ENCODE measurements at regions not wholly inside any gene's neighbourhood (a gene's known extent, or its start where the extent isn't known, plus 50 kb on each side); places are given as distances from the start of the nearest gene placed in this dataset.
"Not testable (repeated sequence)": the region's sequence is repeated elsewhere in the genome, so short reads cannot be mapped to it uniquely, and the experiment has no call there.

DNA sequence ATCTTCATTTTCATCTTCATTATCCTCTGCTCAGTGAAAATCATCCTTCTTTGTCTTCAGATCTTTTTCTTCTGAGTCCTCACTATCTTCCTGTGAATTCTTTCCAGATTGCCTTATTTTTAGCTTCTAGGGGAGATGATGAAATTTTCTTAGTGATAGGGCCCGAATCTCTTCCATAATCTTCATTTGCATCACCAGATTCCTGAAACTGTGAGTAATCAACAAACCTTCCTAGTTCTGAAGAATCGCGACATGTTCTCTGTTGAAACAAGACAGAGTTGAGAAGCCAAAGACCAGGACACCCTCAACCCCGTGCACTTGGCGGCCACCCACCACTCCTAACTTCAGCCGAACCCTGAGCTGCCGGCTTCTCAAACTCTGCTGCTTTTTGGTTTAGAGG is 92.8 kb upstream of the CDC42BPA start:
- DNase-seq = no peak

DNA sequence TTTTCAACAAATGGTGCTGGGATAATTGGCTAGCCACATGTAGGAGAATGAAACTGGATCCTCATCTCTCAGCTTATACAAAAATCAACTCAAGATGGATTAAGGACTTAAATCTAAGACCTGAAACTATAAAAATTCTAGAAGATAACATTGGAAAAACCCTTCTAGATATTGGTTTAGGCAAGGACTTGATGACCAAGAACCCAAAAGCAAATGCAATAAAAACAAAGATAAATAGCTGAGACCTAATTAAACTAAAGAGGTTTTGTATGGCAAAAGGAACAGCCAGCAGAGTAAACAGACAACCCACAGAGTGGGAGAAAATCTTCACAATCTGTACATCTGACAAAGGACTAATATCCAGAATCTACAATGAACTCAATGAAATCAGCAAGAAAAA is 88.0 kb upstream of the CDC42BPA start:
- not testable (repeated sequence) for DNase-seq

DNA sequence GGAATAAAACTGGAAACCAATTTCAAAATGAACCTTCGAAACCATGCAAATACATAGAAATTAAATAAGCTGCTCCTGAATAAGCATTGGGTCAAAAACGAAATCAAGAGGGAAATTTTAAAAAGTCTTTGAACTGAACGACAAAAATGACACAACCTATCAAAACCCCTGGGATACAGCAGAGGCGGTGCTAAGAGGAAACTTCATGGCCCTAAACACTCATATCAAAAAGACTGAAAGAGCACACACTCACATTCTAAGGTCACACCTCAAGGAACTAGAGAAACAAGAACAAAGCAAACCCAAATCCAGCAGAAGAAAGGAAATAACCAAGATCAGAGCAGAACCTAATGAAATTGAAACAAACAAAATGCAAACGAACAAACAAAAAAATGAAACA is 85.2 kb upstream of the CDC42BPA start:
- DNase-seq = no peak

DNA sequence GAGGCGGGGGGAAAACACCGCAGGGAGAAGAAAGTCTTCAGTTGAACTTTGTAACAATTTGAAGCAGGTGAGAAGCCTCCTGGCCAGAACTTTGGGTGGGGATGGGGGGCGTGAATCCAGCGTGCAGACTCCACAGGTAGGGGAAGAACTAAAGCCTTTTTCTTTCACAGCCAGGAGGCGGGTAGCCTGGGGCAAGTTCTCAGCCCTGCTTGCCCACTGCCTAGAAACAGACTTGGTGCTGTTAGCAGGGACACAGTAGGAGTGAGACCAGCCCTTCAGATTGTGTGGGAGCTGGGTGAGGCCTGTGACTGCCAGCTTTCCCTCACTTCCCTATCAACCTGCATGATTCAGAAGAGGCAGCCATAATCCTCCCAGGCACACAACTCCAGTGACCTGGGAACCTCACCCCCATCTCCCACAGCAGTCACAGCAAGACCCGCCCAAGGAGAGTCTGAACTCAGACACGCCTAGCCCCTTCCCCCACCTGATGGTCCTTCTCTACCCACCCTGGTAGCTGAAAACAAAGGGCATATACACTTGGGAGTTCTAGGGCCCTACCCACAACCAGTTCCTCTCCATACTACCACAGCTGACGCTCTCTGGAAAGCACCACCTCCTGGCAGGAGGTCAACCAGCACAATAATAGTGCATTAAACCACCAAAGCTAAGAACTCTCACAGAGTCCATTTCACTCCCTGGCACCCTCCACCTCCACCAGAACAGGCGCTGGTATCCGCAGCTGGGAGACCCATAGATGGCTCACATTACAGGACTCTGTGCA is 83.5 kb upstream of the CDC42BPA start:
- DNase-seq = no peak

DNA sequence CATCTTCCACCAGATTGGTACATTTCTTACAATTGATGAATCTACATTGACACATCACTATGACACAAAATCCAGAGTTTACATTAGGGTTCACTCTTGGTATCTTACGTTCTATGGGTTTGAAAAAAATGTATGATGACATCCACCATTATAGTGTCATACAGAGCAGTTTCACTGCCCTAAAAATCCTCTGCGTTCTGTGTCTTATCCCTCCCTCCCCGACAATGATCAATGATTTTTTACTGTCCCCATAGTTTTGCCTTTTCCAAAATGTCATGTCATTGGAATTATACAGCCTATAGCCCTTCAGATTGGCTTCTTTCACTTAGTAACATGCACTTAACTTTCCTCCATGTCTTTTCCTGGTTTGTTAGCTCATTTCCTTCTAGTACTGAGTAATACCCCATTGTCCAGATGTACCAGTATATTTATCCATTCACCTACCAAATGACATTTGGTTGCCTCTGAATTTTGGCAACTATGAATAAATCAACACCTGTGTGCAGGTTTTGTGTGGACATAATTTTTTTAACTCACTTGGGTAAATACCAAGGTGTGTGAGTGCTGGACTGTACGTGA is 80.9 kb upstream of the CDC42BPA start:
- no peak for DNase-seq

DNA sequence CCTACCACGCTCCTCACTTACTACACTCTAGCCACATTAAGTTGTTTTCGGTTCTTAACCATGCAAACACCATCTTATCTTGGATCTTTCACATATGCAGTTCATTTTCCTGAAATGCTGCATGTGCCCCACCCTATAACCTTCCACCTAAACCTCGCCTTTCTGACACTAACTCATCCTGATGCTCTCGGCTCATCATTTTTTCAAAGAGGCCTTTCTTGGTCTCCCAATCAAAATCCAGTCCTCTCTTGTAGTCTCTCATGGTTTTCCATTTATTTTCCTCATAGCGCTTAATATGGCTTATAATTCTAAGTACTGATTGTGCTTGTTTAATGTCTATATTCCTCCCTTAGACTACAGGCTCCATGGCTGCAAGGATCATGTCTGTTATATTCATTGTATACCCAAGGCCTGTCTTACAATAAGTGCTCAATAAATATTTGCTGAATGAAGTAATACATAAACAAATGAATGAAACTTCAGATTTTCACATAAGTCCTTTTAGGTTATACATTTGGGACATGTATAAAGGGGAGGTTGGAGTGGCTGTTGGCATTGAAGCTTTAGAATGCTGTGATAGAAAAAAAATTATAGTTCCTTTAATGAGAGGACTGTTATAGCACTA is 79.2 kb upstream of the CDC42BPA start:
- no peak for DNase-seq

DNA sequence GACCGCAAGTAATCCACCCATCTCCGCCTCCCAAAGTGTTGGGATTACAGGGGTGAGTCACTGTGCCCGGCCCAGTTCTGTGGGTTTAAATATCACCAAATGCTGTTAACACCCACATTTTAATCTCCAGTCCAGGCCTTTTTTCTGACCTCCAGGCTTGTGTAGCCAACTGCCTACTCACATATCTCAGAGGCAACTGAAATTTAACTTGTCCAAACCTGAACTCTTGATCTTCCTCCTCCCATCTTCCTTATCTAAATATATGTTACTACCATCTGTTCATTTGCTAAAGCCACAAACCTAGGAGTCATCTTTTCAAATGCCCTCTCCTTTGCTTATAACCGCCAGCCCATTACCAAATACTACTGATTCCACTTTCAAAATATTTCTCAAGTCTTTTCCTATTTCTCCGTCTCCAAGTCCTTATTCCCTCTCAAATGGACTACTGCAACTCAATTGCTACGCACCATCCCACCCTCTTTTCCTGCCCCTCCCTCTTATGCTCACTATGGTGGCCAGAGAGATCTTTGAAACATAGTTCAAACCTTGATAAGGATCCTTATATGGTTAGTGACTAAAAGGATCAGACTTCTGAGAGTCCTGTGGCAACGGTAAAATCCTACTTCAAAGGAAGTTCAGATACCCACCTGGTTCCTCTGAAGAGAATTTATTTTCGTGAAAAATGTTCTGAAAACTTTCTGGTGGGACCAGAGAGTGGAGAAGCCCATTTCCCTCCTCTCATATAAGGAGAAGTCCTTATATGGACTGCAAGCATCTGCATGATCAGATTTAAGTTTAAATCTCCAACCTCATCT is 78.5 kb upstream of the CDC42BPA start:
- no peak for DNase-seq

DNA sequence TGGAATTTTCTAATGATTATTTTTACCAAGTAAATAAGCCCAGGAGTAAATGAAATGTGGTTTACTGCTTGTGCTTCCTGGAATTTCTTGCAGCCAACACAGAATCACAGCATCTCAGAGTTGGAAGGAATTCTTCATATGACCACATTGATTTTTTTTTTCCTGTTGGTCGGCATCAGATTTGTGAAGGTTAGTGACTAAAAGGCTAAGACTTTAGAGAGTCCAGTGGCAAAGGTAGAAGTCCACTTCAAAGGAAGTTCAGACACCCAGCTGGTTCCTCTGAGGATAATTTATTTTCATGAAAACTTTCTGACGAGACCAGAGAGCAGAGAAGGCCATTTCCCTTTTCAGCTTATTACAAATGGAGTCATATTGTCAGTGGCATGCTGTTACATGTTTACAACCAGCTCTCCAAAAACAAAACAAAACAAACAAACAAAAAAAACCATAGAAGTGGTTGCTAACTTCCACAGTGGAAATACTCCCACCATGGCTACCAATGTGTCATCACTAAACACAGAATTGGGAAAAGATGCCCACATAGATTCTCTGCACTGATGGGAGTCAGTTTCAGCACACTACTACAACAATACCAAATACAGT is 77.2 kb upstream of the CDC42BPA start:
- no peak for DNase-seq

DNA sequence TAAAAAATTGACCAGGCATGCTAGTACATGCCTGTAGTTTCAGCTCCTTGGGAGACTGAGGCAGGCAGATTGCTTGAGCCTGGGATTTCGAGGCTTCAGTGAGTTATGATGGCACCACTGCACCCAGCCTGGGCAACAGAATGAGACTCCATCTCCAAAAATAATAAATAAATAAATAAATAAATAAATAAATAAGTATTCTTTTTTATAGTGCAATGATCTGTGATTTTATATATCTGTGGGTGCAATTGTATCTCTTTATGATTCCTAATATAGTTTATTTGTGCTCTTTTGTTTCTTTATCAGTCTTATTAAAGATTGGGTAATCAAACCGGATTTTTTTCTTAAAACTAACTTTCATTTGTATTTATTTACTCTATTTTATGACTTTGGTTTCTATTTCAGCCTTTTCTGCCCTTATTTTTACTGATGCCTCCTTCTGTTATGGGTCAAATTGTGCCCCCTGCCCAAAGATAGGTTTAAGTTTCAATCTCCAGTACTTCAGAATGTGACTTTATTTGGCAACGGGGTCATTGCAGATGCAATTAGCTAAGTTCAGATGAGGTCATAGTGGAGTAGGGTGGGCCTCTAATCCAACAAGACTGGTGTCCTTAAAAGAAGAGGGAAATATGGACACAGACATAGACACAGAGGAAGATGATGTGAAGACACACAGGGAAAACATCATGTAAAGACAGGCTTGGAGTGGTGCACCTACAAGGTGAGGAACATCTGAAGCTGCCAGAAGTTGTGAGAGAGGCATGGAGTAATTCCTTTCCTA is 74.9 kb upstream of the CDC42BPA start:
- DNase-seq = no peak

DNA sequence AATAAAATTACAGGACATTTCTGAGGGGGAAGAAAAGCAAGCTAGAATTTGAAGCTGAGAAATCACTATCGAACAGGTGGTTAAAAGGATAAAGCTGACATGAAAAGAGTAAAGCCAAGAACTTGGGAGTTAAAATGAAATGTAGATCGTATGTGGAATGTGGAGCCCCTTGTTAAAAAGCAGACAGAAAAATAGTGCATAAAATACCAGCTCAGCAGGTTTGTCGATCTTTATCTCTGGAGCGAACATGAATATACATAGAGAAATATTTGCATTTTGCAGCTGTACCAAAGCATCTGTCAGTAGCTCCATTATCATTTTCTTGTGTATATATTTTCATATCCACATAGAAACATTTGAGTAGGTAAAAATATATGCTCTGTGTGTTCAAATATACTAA is 73.6 kb upstream of the CDC42BPA start:
- DNase-seq = no peak

DNA sequence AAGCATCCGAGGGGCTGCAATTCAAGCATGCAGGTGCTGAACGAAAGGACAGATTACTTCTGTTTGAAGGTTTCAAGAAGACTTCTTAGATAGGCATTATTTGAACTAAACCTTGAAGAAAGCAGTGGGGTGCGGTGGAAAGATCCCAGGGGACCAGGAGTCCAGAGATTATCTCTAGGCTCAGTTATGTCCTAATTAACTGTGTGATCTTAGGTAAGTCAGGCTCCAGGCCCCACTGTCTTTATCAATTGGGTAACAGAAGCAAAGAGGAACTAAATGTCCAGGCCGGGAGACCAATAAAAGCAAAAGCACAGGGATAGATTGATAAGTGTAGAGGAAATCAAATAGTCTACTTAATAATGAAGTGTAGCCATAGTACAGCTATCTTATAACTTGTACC is 72.9 kb upstream of the CDC42BPA start:
- DNase-seq = no peak

DNA sequence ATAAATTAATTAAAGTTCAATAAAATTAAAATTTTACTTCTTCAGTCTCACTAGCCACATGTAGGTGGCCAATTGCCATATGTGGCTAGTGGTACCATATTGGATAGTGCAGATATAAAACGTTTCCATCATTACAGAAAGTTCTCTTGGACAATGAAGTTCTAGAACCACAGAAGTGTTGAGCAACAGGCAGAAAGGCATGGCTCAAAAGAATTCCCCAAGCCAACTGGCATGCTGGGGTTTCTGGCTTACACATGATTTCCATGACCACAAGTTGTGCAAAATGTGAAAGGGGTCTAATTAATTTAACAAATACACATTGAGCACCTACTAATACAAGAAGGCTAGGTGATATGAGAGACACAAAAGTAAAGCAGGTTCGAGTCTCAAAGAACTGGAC is 72.2 kb upstream of the CDC42BPA start:
- no peak for DNase-seq

DNA sequence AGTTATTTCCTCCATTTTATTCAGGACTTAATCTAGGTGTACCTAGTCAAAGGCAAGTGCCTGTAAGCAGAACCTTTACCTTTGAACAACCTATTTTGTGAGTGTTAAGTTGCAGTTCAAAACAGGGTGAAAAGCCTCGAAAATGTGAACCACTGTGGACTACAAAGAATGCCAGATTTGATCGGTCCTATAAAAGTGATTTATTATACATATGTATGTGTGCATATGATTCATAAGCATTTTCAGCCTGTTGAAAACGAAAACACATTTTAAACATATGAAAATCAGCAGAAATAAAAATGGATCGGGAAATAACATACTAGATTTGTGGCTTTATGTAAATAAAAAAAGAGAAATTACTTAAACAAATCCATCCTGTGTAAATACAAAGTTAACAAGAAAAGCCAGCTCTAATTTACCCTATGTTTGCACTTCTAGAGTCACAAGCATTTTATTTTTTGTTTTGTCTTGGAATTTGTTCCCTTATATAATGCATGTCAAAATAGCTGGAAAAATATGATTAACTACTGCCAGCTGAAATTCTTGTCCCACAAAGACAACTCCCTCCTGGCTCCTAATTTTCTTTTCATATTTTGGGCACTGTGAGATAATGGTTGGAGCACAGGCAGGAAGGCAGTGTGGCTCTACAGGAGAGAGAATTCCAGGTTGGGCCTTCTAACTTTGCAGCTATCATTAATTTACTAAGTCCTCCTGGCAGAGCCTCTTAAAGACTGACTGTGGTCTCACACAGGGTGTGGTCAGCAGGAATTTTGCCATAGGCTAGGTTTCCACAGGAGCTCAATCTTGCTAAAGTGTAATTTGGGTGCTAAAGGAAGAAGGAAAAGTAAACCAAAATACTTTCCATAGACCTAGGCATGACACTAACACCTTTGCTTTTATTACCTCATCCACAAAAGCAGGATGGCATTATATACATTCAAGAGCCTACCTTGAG is 70.2 kb upstream of the CDC42BPA start:
- DNase-seq = no peak

DNA sequence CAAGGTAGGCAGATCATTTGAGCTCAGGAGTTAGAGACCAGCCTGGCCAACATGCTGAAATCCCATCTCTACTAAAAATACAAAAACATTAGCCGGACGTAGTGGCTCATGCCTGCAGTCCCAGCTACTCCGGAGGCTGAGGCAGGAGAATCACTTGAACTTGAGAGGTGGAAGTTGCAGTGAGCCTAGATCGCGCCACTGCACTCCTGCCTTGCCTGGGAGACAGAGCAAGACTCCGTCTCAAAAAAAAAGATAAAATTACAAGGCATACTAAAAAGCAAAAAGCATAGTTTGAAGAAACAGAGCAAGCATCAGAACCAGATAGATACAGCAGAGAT is 61.2 kb upstream of the CDC42BPA start:
- DNase-seq = no peak

DNA sequence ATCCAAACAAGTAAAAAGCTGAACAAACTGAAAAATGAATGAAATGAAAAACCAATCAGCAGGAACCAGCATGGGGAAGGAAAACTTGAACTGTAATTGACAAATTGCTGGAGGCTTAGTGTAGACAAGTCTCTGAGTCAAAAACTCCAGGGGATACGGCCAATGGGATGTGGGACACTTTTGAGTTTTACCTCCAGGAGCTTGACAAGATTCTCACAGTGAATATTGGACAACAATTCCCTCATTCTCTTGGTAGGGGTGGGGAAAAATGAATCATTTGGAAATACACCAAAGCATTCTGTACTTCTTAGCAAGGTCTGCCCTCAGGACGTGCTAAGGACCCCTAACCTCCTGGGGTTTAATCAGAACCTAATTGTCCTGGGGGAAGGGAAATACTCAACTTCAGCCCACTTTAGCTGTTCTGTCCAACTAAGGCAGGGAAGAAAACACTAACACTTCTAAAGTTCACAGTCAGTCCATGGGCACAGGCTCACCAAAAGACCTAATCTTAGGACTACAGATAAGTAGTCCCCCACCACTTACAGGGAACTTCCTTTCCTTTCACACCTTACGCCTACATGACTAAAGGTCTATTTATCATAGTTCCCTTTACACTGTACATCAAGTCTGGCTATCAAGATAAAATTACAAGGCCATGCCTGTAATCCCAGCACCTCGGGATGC is 60.7 kb upstream of the CDC42BPA start:
- no peak for DNase-seq

DNA sequence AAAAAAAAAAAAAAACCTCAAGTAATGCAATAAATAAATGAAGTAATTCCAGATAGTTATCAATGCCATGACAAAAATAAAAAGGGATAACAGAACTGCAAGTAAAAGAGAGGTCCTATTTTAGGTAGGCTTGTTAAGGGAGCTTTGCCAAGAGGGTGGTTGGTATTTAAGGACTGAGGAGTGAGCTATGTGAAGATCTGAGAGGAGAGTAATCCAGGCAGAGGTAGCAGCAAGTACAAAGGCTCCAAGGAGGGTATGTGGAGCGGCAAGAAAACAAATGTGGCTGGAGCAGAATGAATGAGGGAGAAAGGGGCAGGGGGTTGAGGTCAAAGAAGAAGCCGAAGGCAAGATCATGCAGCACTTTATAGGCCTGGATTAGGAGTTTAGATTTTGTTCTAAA is 59.9 kb upstream of the CDC42BPA start:
- no peak for DNase-seq

DNA sequence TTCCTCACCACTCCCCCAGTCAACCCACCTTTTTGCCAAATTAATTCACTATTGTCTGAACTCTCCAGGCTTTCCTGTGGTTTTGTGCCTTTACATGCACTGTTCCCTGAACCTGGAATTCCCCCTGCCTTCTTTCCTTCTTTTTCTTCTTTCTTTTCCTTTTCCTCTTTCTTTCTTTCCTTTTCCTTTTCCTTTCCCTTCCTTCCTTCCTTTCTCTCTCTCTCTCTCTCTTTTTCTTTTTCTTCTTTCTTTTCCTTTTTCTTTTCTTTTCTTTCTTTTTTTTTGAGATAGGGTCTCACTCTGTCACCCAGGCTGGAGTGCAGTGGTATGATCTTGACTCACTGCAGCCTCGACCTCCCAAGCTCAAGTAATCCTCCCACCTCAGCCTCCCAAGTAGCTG is 56.6 kb upstream of the CDC42BPA start:
- DNase-seq = no peak

DNA sequence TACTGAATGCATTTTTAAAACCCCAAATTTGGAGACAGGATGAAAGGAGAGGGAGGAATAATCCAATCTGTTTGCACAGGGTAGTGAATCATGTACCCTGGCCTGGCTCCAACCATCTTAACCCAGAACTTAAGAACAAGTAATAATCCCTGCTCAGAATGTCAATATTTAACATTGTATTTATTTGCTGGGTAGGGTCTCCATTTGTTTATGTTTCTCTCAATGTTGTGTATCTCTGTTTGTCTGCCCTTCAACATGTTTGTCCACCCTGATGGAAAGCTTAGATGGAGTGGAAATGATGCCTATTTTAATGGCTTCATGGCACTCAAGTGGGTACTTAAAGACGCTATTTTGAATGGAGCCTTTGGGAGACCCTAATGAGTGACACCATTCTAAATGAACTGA is 54.4 kb upstream of the CDC42BPA start:
- no peak for DNase-seq

DNA sequence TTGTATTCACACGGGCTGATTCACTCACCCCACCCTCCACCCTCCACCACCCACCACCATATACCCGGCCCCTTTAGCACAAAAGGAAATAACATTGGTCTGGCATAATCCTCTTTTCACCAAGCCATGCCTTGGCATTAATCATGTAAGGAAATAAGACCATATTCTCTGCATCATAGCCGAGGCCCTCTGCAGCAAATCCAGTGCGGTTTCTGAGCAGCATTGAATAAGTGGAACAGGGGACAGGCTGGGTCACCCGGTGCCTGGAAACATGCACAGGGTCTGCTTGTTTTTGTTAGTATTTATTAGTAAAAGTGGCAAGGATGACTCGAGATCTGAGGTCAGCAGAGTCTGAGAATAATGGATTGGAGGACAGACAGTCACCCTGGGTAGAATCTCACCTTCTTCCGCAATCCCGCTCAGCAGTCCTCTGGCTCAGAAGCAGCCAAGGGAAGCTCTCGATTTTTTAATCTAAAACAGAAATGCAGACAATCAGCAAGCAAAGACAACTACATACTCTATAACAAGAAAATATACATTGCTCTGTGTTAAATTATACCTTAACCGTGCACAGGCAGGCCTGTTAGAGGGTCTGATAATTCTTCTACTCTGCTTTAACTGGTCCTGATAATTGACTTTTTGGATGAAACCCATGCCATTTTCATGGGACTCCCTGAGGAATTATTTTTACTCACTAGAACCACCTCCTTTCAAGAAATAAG is 52.4 kb upstream of the CDC42BPA start:
- no peak for DNase-seq

Data from 8988T (cell line).